Right atrium auricular region (tissue), 2 donors: ENCODE measurements at regions not wholly inside any gene's neighbourhood (a gene's known extent, or its start where the extent isn't known, plus 50 kb on each side); places are given as distances from the start of the nearest gene placed in this dataset.

Experiments
- DNase-seq: peaks from one replicate; pipeline ENCODE4 v3.0.0-alpha.2; 2019; ENCODE audit warnings: low spot score
- H3K27ac ChIP-seq, 2 donors: fragments of 200-600 bp; sonication (generic); 1 replicate in 1 of 2; 2 replicates in 1 of 2; pipeline ENCODE4 v1.5.1; 2016 to 2019
- H3K27me3 ChIP-seq, 2 donors: fragments of 200-600 bp; sonication (generic); one replicate each; pipeline versions ENCODE4 v1.5.1 to v1.6.0; 2017 to 2019
- H3K36me3 ChIP-seq: fragments of 200-600 bp; sonication (generic); one replicate; pipeline ENCODE4 v1.5.1; 2016
- H3K4me1 ChIP-seq, 2 donors: fragments of 200-600 bp; sonication (generic); one replicate each; pipeline versions ENCODE4 v1.5.1 to v1.6.0; 2017 to 2019
- H3K4me3 ChIP-seq, 2 donors: fragments of 200-600 bp; sonication (generic); 1 replicate in 1 of 2; 2 replicates in 1 of 2; pipeline ENCODE4 v1.5.1; 2017 to 2019; ENCODE audit warnings: mild to moderate bottlenecking in 1 of 2, moderate library complexity in 1 of 2
- H3K9me3 ChIP-seq, 2 donors: fragments of 200-600 bp; sonication (generic); one replicate each; pipeline ENCODE4 v1.5.1; 2019
- CTCF ChIP-seq, 2 donors: fragments of 200-600 bp; sonication (generic); IDR thresholded peaks; one replicate each; pipeline ENCODE4 v1.5.1; 2019; ENCODE audit warnings: antibody characterized with exemption in 2 of 2

- no peak for TF ChIP-seq CTCF (IDR thresholded peaks at IDR 0.05)
- Histone ChIP-seq H3K4me3 (no peak overlapping the region), H3K27ac (no peak overlapping the region), H3K36me3 (no peaks in the 10 kb centered on the region), H3K4me1 (peaks cover 0 to 14% of the 10 kb centered on the region in 2 donors), H3K27me3 (no peaks in the 10 kb centered on the region), H3K9me3 (no peaks in the 10 kb centered on the region)
- no peak for DNase-seq
Measured at GRCh38 chr6:167710363-167710920, 116.3 kb upstream of the AFDN start.

- H3K4me3 ChIP-seq: no peak overlapping the region
Measured at GRCh38 chr6:167711211-167711610, 115.5 kb upstream of the AFDN start.

GRCh38 chr6:167711768-167712730 lies 114.7 kb upstream of the AFDN start:
- Histone ChIP-seq H3K36me3 (no peaks in the 10 kb centered on the region), H3K27ac (peak overlapping the region in 1 of 2 donors; percentile 73), H3K4me1 (peaks cover 0 to 14% of the 10 kb centered on the region in 2 donors), H3K4me3 (no peak overlapping the region), H3K9me3 (no peaks in the 10 kb centered on the region), H3K27me3 (no peaks in the 10 kb centered on the region)
- TF ChIP-seq CTCF (IDR thresholded peaks at IDR 0.05): no peak
- DNase-seq: no peak

More at GRCh38 chr6:167711211-167711610, 115.5 kb upstream of the AFDN start:
- no peaks in the 10 kb centered on the region for H3K27me3 ChIP-seq
- H3K9me3 ChIP-seq: no peaks in the 10 kb centered on the region
- no peak for TF ChIP-seq CTCF (IDR thresholded peaks at IDR 0.05)
- H3K4me1 ChIP-seq: peaks cover 0 to 14% of the 10 kb centered on the region in 2 donors
- no peaks in the 10 kb centered on the region for H3K36me3 ChIP-seq
- no peak for DNase-seq
- H3K27ac ChIP-seq: peak overlapping the region in 1 of 2 donors; percentile 73

GRCh38 chr6:167712731-167713475 lies 113.8 kb upstream of the AFDN start:
- Histone ChIP-seq H3K27ac (no peak overlapping the region), H3K4me1 (peaks cover 0 to 14% of the 10 kb centered on the region in 2 donors), H3K27me3 (no peaks in the 10 kb centered on the region), H3K4me3 (no peak overlapping the region), H3K9me3 (no peaks in the 10 kb centered on the region), H3K36me3 (no peaks in the 10 kb centered on the region)
- no peak for TF ChIP-seq CTCF (IDR thresholded peaks at IDR 0.05)
- no peak for DNase-seq

GRCh38 chr6:167714152-167714551 lies 112.6 kb upstream of the AFDN start:
- no peak for DNase-seq
- Histone ChIP-seq H3K9me3 (no peaks in the 10 kb centered on the region), H3K27ac (no peak overlapping the region), H3K36me3 (no peaks in the 10 kb centered on the region), H3K4me1 (peaks cover 0 to 14% of the 10 kb centered on the region in 2 donors), H3K4me3 (no peak overlapping the region), H3K27me3 (no peaks in the 10 kb centered on the region)
- no peak for TF ChIP-seq CTCF (IDR thresholded peaks at IDR 0.05)
